Putamen (tissue), 1 donor: ENCODE measurements at regions not wholly inside any gene's neighbourhood (a gene's known extent, or its start where the extent isn't known, plus 50 kb on each side); places are given as distances from the start of the nearest gene placed in this dataset.

Source experiments
- DNase-seq: peaks from one replicate; pipeline ENCODE4 v3.0.0-alpha.2; 2016; ENCODE audit warnings: low spot score

DNA sequence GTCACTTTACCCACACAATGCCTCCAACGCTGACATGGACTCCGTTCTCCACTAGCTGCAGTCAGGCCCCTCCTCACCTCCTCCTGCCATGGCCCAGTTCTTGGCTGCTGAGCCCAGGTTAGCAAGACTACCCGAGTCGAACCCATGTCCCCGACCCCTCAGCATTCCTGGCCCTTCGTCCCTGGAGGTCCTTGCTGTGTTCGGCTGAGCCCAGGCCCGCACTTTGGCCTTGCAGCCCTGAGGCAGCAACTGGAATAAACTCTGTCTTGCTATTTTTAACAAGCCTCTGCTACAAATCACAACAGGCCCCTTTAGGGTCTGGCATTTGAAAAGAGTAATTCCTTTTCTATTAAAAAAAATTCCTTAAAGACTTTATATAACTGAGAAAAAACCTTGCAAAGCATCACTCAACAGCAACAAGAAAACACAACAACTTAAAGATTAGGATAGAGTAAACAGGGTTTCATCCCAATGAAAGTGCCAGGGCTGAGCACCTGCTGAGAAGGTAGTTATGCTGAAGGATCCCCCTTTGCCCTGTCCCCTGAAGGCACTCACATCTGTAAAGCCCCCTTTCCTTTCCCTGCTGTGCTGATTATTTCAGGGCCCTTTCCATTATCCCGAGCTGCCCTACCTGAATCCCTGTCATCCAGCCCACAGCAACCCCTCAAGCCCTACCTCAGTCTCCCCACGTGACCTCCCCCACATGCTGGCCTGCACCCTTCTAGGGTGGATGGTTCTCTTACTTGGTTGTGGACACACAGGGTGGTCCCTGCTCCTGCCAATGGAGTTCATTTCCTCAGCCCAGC, 120.0 kb upstream of the SNTG2 start:
- no peak for DNase-seq

DNA sequence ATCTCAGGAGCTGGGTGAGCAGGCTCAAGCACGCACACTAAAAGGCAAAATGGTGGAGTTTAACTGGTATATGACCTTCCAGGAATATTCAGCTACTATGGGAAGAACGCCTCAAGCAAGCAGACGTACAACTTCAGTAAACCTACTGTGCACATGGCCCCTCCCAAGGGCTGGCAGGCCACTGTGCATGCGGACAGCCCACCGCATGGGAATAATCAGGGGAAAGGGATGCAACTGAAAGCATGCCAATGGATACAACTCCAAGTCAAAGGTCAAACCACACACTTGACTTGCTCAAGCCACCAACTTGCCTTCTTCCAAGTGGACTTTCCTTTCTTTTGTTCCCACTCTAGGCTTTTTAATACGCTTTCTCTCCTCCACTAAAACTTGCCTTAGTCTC, 121.6 kb upstream of the SNTG2 start:
- DNase-seq, result no peak

DNA sequence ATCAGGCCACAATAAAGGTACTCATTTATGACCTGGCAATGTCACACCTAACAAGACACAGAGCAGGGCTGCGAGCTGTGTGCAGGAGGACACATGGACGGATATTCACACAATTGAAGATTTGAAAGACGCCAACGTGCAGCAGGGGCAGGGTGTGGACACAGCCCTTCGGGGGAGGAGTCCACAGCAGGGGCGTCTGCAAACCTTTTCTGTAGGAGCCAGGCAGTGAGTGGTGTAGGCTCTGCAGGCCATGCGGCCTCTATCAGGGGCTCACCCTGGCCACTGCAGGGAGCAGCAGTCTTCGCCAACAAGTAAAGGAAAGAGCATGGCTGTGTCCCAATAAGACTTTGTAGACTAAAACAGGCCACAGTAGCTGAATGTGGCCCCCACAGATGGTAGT, 125.7 kb upstream of the SNTG2 start:
- DNase-seq, result no peak

DNA sequence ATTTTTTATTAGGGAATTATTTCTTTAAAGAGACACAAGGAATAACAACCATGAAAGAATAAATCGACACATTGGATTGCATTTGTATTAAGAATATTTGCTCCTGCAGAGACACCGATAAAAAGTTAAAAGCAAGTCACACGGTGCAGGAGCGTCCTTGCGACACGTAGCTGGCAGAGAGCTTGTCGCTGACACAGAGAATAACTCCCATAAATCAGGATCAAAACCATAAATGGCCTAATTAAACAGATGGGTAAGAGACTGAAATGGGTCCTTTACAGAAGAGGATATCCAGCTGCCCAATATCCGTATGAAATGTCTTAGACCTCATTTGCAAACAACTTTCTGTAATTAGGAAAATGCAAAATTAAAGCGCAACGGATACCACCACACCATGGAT, 126.1 kb upstream of the SNTG2 start:
- DNase-seq, result no peak

DNA sequence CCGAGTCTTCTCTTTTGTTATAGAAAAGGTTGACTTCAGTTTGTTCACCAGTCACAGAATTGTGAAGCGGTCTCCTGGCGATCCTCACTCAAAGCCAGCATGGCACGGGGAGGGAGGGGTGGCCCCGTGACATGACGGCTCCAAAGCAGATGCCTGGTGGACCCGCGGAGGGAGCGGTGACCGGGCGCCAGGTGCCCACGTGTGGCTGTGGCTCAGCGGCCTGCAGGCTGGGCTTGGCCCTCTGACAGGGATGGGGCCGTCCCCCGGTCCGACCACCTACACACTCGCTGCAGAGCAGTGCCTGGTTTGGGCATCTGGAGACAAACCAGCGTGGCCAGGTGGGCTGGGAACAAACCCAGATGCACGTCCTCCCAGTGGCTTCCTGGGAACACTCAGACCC, 129.1 kb upstream of the SNTG2 start:
- DNase-seq, result no peak

DNA sequence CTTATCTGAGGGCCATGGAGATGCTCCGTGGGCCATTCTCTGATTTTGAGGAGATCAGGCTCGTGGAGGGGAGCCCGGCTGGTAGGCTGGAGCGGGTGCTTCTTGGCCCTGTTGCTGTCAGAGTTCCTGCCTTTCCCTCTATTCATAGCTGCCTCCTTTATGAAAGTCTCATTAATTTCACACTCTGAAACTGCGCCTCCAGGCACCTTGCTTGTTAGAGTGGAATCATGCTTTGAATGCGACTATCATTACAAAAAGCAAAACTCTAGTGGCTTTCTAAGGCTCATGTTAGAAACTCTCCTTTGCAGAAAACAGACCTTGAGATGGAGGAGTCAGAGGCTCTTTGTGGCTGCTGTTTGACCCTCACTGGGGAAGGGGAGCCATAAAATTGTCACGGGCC, 131.0 kb upstream of the SNTG2 start:
- no peak for DNase-seq

DNA sequence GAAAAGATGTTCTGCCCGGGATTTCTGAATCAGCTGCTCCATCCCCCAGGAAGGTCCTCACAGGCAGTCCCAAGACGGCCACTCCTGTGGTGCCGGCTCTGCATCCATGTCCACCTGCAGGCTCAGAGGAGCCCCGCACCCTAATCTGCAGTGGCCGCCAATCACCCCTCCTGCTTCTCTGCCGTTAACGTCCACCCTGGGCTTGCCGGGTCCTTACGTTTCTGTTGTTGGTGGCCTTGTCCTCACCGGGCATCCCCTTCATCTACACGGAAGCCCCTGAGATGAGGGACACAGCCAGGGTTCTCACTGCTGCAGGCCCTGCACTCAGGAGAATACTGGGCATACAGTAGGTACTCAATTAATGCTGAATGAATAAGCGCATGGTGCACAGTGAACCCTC, 131.5 kb upstream of the SNTG2 start:
- DNase-seq, result no peak

DNA sequence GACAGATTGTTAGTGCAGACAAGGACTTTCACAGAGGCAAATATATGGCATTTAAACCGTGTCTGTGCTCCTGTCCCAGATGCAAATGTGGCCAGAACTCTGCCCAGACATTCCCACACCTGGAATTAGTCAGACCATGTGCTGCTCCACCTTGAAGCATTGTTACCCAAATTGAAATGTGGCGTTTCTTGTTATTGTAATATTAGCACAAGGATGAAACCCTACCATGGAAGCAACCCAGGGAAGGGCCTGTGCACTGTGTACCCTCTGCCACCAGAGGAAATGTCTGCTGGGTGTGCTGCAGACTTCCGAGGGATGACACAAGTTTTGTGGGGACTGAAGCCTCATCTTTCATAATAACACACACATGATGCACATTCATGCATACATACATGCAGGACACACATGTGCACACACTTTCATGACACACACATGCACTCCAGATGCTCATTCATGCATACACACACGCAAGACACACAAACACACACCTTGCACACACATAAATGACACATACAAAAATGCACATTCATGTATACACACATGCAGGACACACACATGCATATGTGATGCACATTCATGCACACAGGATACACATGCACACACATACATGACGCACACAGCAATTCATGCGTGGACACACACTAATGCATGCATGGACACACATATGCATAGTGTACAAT, 133.2 kb upstream of the SNTG2 start:
- DNase-seq, result no peak

DNA sequence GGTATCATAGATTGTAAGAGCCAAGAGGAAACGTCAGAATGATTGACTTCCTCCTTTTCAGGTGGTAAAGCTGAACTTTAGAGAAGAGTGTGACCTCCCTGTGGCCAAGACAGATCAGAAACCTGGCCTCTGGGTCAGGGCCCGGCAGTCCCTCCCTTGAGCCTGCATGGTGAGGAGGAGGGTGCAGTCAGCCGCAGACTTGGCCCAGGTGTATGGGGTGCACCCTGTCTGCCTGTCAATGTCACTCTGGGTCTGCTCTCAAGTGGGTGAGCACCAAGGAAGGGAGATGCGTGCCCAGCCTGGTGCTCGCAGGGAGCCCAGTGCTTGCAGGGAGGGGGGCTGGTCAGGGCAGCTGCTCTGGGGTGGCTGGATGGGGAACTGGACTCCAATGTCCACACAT, 134.4 kb upstream of the SNTG2 start:
- DNase-seq, result no peak

DNA sequence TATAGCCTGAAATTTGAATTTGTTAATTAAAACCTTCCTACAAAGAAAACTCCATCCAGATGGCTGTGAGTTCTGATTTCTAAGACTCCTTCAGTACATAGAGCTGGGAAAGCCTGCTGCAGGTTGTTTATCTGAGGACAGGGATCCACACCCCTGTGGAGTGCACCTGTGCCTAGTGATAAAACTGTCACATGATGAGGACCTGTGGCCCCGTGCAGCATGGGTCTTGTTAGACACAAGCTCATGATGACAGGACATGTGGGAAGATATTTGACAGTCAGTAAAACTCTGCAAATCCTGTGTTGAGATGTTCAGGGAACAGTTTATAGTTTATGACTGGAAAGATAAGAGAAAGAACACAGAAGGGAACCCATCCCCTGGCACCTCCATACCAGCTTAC, 133.2 kb upstream of the TMEM18 start:
- no peak for DNase-seq

DNA sequence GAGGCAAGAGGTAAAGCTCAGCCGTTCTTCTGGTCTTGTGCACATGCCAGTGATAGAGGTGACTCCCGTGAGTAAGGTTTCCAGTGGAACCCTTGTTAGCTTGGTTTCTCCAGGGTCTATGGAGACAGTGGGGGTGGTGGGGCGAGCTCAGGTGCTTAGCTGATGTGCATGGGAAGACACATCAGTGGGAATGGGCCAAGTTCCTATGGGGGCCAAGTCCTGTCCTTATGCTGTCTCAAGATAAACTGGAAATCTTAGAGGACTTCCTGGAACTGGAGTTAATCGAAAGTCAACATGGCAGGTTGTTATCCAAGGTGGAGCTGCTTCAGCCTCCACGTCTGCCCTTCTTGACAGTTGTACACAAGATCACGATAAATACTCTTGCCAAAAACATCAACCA, 130.1 kb upstream of the TMEM18 start:
- no peak for DNase-seq

DNA sequence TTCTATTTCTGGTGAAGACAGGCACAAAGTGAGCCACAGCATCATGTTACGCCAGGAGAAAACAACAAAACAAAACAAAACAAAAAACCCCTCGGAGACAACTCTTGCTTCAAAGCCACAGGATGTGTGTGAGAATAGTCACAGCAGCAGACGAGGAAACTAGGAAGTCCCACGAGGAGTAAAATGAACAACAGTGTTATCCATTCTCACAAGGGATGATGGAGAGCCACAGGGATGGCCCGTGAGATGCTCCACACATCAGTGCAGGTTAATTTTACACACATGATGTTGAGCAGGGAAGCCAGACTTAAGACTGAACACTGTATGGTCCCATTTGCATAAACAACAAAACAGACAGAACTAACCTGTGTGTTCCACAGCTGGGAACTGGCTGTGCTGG, 128.5 kb upstream of the TMEM18 start:
- no peak for DNase-seq

DNA sequence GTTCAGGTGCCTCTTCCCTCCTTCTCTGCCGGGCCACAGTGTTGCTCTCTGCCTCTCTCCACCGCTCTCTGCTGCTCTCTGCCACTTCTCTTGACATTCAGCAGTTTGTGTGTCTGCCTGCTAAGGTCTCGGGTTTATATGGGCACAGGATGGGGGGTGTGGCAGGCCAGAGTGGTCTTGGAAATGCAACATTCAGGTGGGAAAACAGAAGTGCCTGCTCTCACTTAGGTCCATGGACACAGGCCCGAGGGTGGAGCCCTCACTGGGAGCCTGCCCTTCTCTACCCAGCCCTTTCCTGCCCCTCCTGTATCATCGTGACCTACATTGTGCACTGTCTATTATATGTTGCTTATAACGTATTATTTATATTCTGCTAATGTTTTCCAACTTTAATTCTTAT, 120.8 kb upstream of the TMEM18 start:
- DNase-seq, result no peak

DNA sequence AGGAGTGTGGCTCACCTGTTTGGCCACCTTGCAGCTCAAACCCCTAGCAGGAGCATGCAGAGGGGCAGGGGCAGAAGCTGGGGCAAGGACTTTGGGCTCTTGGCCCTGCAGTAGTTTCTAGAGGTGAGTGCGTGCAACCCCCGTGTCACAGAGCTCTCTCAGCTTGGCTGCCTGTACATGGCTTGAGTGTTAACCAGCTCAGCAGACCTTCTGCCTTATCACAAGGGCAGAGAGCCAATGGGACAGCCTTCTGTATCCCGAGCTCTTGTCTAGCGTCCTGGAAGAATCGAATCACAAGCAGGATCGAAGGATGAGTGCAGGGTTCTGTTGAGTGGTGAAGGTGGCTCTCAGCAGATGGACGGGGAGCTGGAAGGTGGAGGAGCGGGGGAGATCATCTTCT, 120.3 kb upstream of the TMEM18 start:
- DNase-seq, result no peak

DNA sequence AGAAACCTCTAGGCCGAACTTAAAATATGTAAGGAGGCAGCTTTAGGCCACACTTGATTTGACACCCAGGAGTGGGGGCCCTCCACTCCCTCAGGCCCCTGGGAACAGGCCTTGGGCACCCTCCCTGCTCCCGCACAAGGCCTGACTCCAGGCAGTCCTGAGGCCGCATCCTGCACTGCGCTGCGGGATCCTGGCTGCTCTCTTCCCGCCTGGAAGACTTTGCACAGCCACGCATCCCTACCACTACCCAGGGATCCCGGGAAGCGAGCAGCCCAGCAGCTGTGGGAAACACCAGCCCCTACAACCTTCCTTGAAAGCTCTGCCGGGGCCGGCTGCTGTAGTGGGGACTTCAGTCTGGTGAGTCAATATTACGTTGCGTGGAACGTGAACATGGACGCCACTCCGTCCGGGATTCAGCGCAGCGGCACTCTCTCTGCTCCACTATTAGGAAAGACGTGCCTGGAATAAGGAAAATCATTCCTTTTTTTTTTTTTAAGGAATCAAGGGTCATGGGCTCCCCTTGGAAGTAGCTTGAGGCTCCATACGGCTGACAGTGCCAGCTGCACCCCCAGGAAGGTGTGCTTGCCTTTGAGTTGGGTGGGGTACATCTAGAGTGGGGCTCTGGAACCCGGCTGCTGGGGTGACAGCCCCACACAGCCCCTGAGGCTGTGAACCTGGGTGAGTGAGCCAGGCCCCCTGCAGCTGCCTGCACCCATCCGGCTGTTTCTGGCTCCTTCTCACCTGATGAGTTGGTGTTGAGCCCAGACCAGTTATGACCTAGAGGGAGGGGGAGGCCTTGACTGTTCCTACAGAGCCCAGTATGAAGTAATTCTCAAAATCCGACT, 119.2 kb upstream of the TMEM18 start:
- DNase-seq, result no peak

DNA sequence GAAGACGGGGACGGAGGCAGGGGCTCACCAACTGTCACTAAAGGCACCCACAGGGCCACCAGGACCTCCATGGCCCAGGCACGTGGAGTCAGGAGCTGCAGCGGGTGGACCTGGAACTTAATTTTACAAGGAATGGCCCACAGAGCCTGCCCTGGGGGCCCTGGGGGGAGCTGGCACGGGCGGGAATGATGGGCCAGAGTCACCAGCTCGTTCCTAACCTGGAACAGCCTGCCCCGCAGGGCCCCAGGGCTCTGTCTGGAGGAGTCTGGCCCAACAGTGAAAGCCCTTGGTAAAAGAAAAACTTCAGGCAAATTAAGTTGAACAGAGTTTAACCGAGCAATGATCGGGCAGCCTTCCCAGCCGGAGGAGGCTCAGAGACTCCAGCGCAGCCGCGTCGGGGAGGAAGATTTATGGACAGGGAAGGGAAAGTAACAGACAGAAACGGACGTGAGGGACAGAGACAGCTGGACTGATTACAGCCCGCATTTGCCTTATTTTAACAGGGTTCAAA, 118.4 kb upstream of the TMEM18 start:
- DNase-seq, result no peak

DNA sequence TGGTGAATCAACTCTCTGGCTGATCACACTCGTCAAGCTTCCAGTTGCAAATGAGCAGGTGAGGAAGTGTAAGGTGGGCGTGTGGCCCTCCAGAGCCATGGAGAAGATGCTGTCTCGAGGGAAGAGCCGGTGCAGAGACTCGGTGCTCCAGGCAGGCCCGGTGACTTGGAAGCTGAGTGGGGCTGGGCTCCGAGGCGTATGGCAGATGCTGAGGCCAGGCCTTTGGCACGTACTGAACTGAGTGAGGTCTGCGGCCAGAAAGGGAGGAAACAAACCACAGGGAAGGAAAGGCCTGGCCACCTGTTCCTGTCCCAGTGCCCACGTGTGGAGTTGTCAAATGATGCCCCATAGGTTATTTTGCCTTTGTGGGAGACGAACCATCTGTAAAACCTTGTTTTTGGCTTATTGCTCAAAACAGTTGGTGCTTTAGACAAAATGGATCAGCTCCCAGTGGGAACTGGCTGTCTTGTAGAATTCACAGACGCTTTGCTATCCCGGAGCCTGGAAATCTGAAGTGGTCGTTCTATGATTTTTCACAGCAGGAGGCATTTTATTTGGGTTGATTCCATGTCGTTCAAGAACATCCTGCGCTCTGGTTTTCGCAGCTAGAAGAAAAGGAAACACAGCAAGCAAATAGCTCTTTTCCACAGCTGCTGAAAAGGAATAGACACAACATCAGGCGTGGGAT, 117.5 kb upstream of the TMEM18 start:
- DNase-seq, result peak; percentile 21

DNA sequence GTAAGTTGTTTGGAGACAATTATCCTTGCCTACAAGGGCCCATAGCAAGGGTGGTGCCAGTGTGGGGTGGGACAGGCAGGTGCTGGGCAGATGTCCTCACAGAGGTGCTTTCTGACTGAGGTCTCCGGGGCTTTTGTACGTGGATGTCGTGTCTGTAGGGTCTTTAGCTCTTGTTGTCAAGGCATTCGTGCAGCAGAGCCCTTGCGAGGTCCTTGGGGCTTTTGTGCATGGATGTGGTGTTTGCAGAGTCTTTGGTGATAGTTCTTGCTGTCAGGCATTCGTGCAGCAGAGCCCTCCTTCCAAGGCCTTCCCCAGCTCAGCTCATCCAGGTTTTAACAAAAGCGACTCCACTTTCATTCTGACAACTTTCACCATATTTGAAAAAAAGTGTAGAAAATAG, 116.0 kb upstream of the TMEM18 start:
- no peak for DNase-seq

DNA sequence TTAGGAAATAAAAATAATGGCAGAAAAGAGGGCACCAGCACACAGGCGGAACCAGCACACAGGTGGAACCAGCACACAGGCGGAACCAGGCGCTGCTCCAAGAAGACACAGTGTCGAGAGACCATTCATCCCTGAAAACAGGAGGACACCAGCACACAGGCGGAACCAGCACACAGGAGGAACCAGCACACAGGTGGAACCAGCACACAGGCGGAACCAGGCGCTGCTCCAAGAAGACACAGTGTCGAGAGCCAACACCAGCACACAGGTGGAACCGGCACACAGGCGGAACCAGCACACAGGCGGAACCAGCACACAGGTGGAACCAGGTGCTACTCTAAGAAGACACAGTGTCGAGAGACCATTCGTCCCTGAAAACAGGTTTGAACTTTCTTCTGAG, 115.5 kb upstream of the TMEM18 start:
- no peak for DNase-seq

DNA sequence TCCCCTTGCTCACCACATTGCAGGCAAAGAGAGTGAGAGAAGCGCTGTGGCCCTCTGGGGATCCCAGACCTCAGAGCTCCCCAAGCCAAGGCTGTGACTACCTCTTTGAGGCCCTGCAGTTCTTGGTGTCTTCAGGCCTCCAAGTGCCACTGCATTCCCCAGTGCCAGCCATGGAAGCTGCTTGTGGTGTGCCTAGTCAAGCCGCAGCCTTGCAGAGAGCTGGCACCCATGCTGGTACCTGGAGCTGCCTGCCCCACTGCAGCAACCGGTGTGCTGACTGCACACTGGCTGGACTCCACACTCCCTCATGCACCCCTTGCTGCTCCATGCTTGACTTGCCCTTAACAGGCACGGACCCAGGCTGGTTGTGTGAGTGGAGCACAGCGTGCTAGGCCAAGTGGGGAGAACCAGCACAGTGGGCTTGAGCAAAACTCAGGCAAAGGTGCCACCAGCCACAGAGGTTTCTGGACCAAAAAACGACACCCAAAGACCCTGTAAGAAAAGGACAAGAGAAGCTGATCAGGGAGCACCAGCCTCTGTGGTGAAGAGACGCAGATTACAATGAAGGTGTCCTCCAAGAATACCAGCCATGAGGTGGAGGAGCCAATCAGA, 113.5 kb upstream of the TMEM18 start:
- DNase-seq, result no peak

DNA sequence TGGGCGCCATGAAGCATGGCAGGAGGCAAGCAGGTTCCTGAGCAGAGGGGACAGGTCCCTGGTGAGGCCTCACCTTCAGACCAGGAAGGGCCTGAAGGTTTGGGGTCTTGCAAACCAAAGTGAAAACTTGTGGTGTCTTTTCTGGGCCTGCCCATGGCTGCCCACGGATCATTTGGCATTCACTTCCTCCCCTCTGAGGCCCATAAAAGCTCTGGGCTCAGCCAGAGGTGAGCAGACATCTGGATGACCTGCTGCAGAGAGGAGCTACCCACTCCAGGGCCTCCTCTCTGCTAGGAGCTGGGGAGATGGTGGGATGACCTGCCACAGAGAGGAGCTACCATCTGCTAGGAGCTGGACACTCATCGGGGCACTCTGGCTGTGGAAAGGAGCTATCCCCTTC, 112.9 kb upstream of the TMEM18 start:
- DNase-seq, result no peak

DNA sequence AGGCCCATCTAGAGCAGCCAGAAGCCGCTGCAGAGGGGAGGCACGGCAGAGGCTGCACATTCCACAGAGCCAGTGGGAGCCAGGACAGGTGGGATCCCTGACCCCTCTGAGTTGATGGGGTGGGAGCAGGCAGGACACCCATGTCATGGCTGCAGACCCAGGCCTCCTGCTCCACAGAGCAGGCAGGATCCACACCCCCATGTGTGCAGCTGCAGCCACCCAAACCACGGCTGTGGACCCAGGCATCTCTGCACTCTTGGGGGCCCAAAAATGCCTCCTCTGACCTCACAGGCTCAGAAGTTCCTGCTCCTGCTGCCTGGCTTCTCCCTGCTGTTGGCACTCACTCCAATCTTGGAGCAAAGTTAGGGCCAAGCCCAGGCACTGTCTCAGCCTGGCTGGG, 112.3 kb upstream of the TMEM18 start:
- DNase-seq, result no peak
